Activated CD8-positive, alpha-beta memory T cell treated with anti-CD3 and anti-CD28 coated beads for 48 hours (primary cell): ENCODE measurements at regions not wholly inside any gene's neighbourhood (a gene's known extent, or its start where the extent isn't known, plus 50 kb on each side); places are given as distances from the start of the nearest gene placed in this dataset.

Experiments used
- DNase-seq, 3 experiments: peaks; one replicate each; pipeline ENCODE4 v3.0.0-alpha.2; 2020; ENCODE audit warnings: low read depth in 2 of 3, low spot score in 2 of 3

GRCh38 chr13:109868578-109869311, 82.4 kb upstream of the IRS2 start:
- no peak for DNase-seq

- DNase-seq, result no peak
These were observed 81.4 kb upstream of the IRS2 start for GRCh38 chr13:109867766-109868165.

- DNase-seq, result no peak
These were observed 76.2 kb upstream of the IRS2 start for GRCh38 chr13:109862627-109863026.

- DNase-seq, result no peak
These were observed 73.5 kb upstream of the IRS2 start for GRCh38 chr13:109859898-109860297.

GRCh38 chr13:109859216-109859835, 72.9 kb upstream of the IRS2 start:
- DNase-seq, result no peak

GRCh38 chr13:109858319-109858718, 71.9 kb upstream of the IRS2 start:
- DNase-seq, result no peak

GRCh38 chr13:109857803-109858202, 71.4 kb upstream of the IRS2 start:
- DNase-seq, result no peak

GRCh38 chr13:109857325-109857724, 70.9 kb upstream of the IRS2 start:
- DNase-seq, result no peak

GRCh38 chr13:109856350-109856749, 70.0 kb upstream of the IRS2 start:
- DNase-seq, result no peak

- no peak for DNase-seq
These were observed 66.8 kb upstream of the IRS2 start for GRCh38 chr13:109853153-109853552.

- no peak for DNase-seq
These were observed 59.8 kb upstream of the IRS2 start for GRCh38 chr13:109846185-109846584.

GRCh38 chr13:109844396-109844795, 58.0 kb upstream of the IRS2 start:
- DNase-seq, result no peak

GRCh38 chr13:109843695-109844094, 57.3 kb upstream of the IRS2 start:
- no peak for DNase-seq

GRCh38 chr13:109842212-109842920, 56.0 kb upstream of the IRS2 start:
- no peak for DNase-seq

GRCh38 chr13:109840893-109841287, 54.5 kb upstream of the IRS2 start:
- DNase-seq, result no peak

GRCh38 chr13:109840201-109840892, 54.0 kb upstream of the IRS2 start:
- DNase-seq, result peak in 2 of 3 experiments; percentile 2 to 5

- no peak for DNase-seq
These were observed 50.5 kb upstream of the IRS2 start for GRCh38 chr13:109836629-109837607.
